T-cell (primary cell): ENCODE measurements at regions not wholly inside any gene's neighbourhood (a gene's known extent, or its start where the extent isn't known, plus 50 kb on each side); places are given as distances from the start of the nearest gene placed in this dataset.

ENCODE experiments used
- ATAC-seq, 4 experiments: fragments of 200-7000 bp in 3 of 4; fragments of 150-1000 bp in 1 of 4; cut with Tn5 transposase; replicated peaks in 1 of 4; 1 replicate in 3 of 4; 2 replicates in 1 of 4; pipeline ENCODE4 v1.10.0; 2021; ENCODE audit warnings: moderate library complexity in 3 of 4, mild to moderate bottlenecking in 2 of 4, moderate number of reproducible peaks in 1 of 4
- CTCF ChIA-PET, 2 donors: fragments of 300-600 bp; sonication (Branson Sonifier 250); formaldehyde crosslinking; loops; one replicate each; lab custom pipeline; 2022; ENCODE audit warnings: antibody characterized with exemption in 2 of 2; lab: Charles Lee
- POLR2A ChIA-PET, 2 donors: fragments of 300-600 bp; sonication (Branson Sonifier 250); formaldehyde crosslinking; loops; one replicate each; lab custom pipeline; 2022; ENCODE audit warnings: antibody characterized with exemption in 2 of 2; lab: Charles Lee
- DNase-seq, 35 experiments: peaks; one replicate each; pipeline versions ENCODE4 v3.0.0 to v3.0.0-alpha.2; 2013 to 2023
- H3K27ac ChIP-seq: one replicate; pipeline ENCODE4 v1.5.1; 2013; ENCODE audit warnings: low read length
- H3K27me3 ChIP-seq, 2 experiments: replicated peaks in 1 of 2; 1 replicate in 1 of 2; 2 replicates in 1 of 2; pipeline versions ENCODE4 v1.6.1 to v1.7.0; 2013; ENCODE audit warnings: low read length in 1 of 2, mixed read lengths in 1 of 2; ENCODE audit not compliant: control insufficient read depth in 2 of 2, insufficient read depth in 2 of 2; ENCODE audit errors: extremely low read depth in 1 of 2
- H3K36me3 ChIP-seq, 2 donors: 1 replicate in 1 of 2; 2 replicates in 1 of 2; pipeline versions ENCODE4 v1.6.1 to v1.7.0; 2013; ENCODE audit warnings: low read length in 1 of 2; ENCODE audit not compliant: control insufficient read depth in 2 of 2, insufficient read depth in 1 of 2; ENCODE audit errors: extremely low read depth in 1 of 2
- H3K4me1 ChIP-seq, 2 experiments: 1 replicate in 1 of 2; 2 replicates in 1 of 2; pipeline versions ENCODE4 v1.6.1 to v1.7.0; 2013; ENCODE audit warnings: low read length in 2 of 2, mixed read lengths in 1 of 2; ENCODE audit not compliant: insufficient read depth in 2 of 2, control insufficient read depth in 1 of 2; ENCODE audit errors: extremely low read depth in 1 of 2
- H3K4me3 ChIP-seq, 2 donors: 1 replicate in 1 of 2; 2 replicates in 1 of 2; pipeline versions ENCODE4 v1.5.1 to v1.7.0; 2013; ENCODE audit warnings: mild to moderate bottlenecking in 2 of 2, low read length in 1 of 2, moderate library complexity in 1 of 2; ENCODE audit not compliant: control insufficient read depth in 1 of 2; ENCODE audit errors: extremely low read depth in 1 of 2
- H3K9me3 ChIP-seq: 2 replicates; pipeline ENCODE4 v1.7.0; 2013
- H3K27ac Mint-ChIP-seq, 2 donors: one replicate each; pipeline ENCODE4 v1.8.0; 2020 to 2021; ENCODE audit warnings: mild to moderate bottlenecking in 2 of 2, mixed read lengths in 2 of 2
- H3K27me3 Mint-ChIP-seq, 2 donors: one replicate each; pipeline ENCODE4 v1.8.0; 2021 to 2022; ENCODE audit warnings: mixed read lengths in 2 of 2
- H3K36me3 Mint-ChIP-seq: one replicate; pipeline ENCODE4 v1.8.0; 2021; ENCODE audit warnings: mixed read lengths
- H3K4me1 Mint-ChIP-seq, 3 donors: one replicate each; pipeline ENCODE4 v1.8.0; 2020 to 2022; ENCODE audit warnings: mixed read lengths in 3 of 3, mild to moderate bottlenecking in 1 of 3
- H3K4me3 Mint-ChIP-seq, 3 donors: one replicate each; pipeline ENCODE4 v1.8.0; 2020 to 2022; ENCODE audit warnings: mild to moderate bottlenecking in 3 of 3, mixed read lengths in 3 of 3, moderate library complexity in 3 of 3
- H3K9me3 Mint-ChIP-seq, 3 donors: one replicate each; pipeline ENCODE4 v1.8.0; 2020 to 2022; ENCODE audit warnings: mixed read lengths in 3 of 3
- WGBS: methylation state at CpG from one replicate; pipeline ENCODE4 v1.1.5; 2013; ENCODE audit warnings: missing lambda C conversion rate; ENCODE audit not compliant: insufficient coverage; 5-methylcytosine and 5-hydroxymethylcytosine counted together

- ChIA-PET CTCF (no interaction called here), POLR2A (no interaction called here)
- ATAC-seq, result no peak
- no peaks in the 10 kb centered on the region for H3K9me3 Mint-ChIP-seq
- no peak overlapping the region for H3K4me3 ChIP-seq
- no peaks in the 10 kb centered on the region for H3K4me1 ChIP-seq
- H3K27me3 ChIP-seq, result no peaks in the 10 kb centered on the region
- no peak for DNase-seq
- no peaks in the 10 kb centered on the region for H3K4me1 Mint-ChIP-seq
- no peak overlapping the region for H3K27ac Mint-ChIP-seq
- H3K9me3 ChIP-seq, result no peaks in the 10 kb centered on the region
- no peaks in the 10 kb centered on the region for H3K27me3 Mint-ChIP-seq
- H3K27ac ChIP-seq, result no peak overlapping the region
- no peak overlapping the region for H3K4me3 Mint-ChIP-seq
- whole genome bisulfite sequencing, result no CpG with 5 or more reads among the region's 2 CpGs
- no peaks in the 10 kb centered on the region for H3K36me3 Mint-ChIP-seq
- no peaks in the 10 kb centered on the region for H3K36me3 ChIP-seq
Measured at GRCh38 chr15:35206060-35206675, 121.1 kb upstream of the NANOGP8 start.

GRCh38 chr15:35198197-35198596 lies 113.1 kb upstream of the NANOGP8 start:
- Mint-ChIP-seq H3K4me1 (no peaks in the 10 kb centered on the region), H3K36me3 (no peaks in the 10 kb centered on the region)
- CTCF ChIA-PET, result interaction anchor here in 1 of 2 donors (1.0 kb wide), 1 partner anchor 10 kb away, joined by 3 read pairs; no protein-coding TSS in a partner anchor

GRCh38 chr15:35197754-35198153 lies 112.7 kb upstream of the NANOGP8 start:
- H3K27me3 Mint-ChIP-seq, result no peaks in the 10 kb centered on the region
- H3K27me3 ChIP-seq, result no peaks in the 10 kb centered on the region
- H3K4me1 ChIP-seq, result no peaks in the 10 kb centered on the region
- H3K4me3 Mint-ChIP-seq, result no peak overlapping the region
- POLR2A ChIA-PET, result interaction anchor here in 1 of 2 donors (0.6 kb wide), 1 partner anchor 28 kb away, joined by 4 read pairs; no protein-coding TSS in a partner anchor
- no CpG with 5 or more reads among the region's 1 CpG for WGBS
- H3K9me3 ChIP-seq, result no peaks in the 10 kb centered on the region
- no peak overlapping the region for H3K27ac ChIP-seq
- no peak overlapping the region for H3K27ac Mint-ChIP-seq
- peaks cover 0 to under 1% (median under 1%) of the 10 kb centered on the region in 3 donors for H3K9me3 Mint-ChIP-seq
- no peak for DNase-seq
- H3K4me1 Mint-ChIP-seq, result no peaks in the 10 kb centered on the region
- no peak overlapping the region for H3K4me3 ChIP-seq
- no peaks in the 10 kb centered on the region for H3K36me3 Mint-ChIP-seq
- no peak for ATAC-seq
- H3K36me3 ChIP-seq, result no peaks in the 10 kb centered on the region
- CTCF ChIA-PET, result interaction anchor here in 1 of 2 donors (1.0 kb wide), 1 partner anchor 10 kb away, joined by 3 read pairs; no protein-coding TSS in a partner anchor

More at GRCh38 chr15:35198197-35198596, 113.1 kb upstream of the NANOGP8 start:
- H3K36me3 ChIP-seq, result no peaks in the 10 kb centered on the region
- no peaks in the 10 kb centered on the region for H3K9me3 ChIP-seq
- no peak overlapping the region for H3K27ac ChIP-seq
- ATAC-seq (no peak), DNase-seq (no peak)
- H3K4me3 ChIP-seq, result no peak overlapping the region
- Mint-ChIP-seq H3K27me3 (no peaks in the 10 kb centered on the region), H3K4me3 (no peak overlapping the region), H3K9me3 (no peaks in the 10 kb centered on the region), H3K27ac (no peak overlapping the region)
- H3K27me3 ChIP-seq, result no peaks in the 10 kb centered on the region
- H3K4me1 ChIP-seq, result no peaks in the 10 kb centered on the region
- WGBS, result no CpG with 5 or more reads among the region's 1 CpG
- POLR2A ChIA-PET, result interaction anchor here in 1 of 2 donors (0.6 kb wide), 1 partner anchor 28 kb away, joined by 4 read pairs; no protein-coding TSS in a partner anchor

GRCh38 chr15:35197306-35197705 lies 112.2 kb upstream of the NANOGP8 start:
- ATAC-seq (no peak), DNase-seq (no peak)
- no peaks in the 10 kb centered on the region for H3K4me1 ChIP-seq
- ChIA-PET POLR2A (no interaction called here), CTCF (no interaction called here)
- no peak overlapping the region for H3K27ac ChIP-seq
- no peaks in the 10 kb centered on the region for H3K4me1 Mint-ChIP-seq
- no peak overlapping the region for H3K4me3 ChIP-seq
- no peak overlapping the region for H3K4me3 Mint-ChIP-seq
- peaks cover 0 to 5% (median 2%) of the 10 kb centered on the region in 3 donors for H3K9me3 Mint-ChIP-seq
- H3K27me3 ChIP-seq, result no peaks in the 10 kb centered on the region
- H3K27me3 Mint-ChIP-seq, result no peaks in the 10 kb centered on the region
- H3K36me3 ChIP-seq, result no peaks in the 10 kb centered on the region
- no peaks in the 10 kb centered on the region for H3K9me3 ChIP-seq
- H3K36me3 Mint-ChIP-seq, result no peaks in the 10 kb centered on the region
- no peak overlapping the region for H3K27ac Mint-ChIP-seq

GRCh38 chr15:35196273-35196672 lies 111.2 kb upstream of the NANOGP8 start:
- H3K27ac ChIP-seq, result no peak overlapping the region
- no peaks in the 10 kb centered on the region for H3K4me1 ChIP-seq
- Mint-ChIP-seq H3K9me3 (peaks cover 7 to 15% (median 7%) of the 10 kb centered on the region in 3 donors), H3K4me1 (no peaks in the 10 kb centered on the region), H3K27ac (no peak overlapping the region), H3K4me3 (no peak overlapping the region), H3K27me3 (no peaks in the 10 kb centered on the region), H3K36me3 (peaks cover 5% of the 10 kb centered on the region)
- H3K36me3 ChIP-seq, result no peaks in the 10 kb centered on the region
- DNase-seq (no peak), ATAC-seq (no peak)
- ChIA-PET POLR2A (no interaction called here), CTCF (no interaction called here)
- H3K27me3 ChIP-seq, result no peaks in the 10 kb centered on the region
- WGBS, result 83% methylated on average over 5 of the region's 5 CpGs
- no peak overlapping the region for H3K4me3 ChIP-seq
- peaks cover 2% of the 10 kb centered on the region for H3K9me3 ChIP-seq

- ATAC-seq (no peak), DNase-seq (no peak)
- ChIA-PET CTCF (no interaction called here), POLR2A (no interaction called here)
- 92% methylated on average over 2 of the region's 3 CpGs for WGBS
- Histone ChIP-seq H3K4me3 (no peak overlapping the region), H3K9me3 (peaks cover 2% of the 10 kb centered on the region), H3K36me3 (no peaks in the 10 kb centered on the region), H3K27ac (no peak overlapping the region), H3K27me3 (no peaks in the 10 kb centered on the region), H3K4me1 (no peaks in the 10 kb centered on the region)
- Mint-ChIP-seq H3K4me3 (no peak overlapping the region), H3K36me3 (peaks cover 6% of the 10 kb centered on the region), H3K27ac (no peak overlapping the region), H3K4me1 (no peaks in the 10 kb centered on the region), H3K9me3 (peaks cover 8 to 18% (median 10%) of the 10 kb centered on the region in 3 donors), H3K27me3 (no peaks in the 10 kb centered on the region)
Measured at GRCh38 chr15:35195649-35196048, 110.6 kb upstream of the NANOGP8 start.
